IMR-90 (cell line): ENCODE measurements at regions not wholly inside any gene's neighbourhood (a gene's known extent, or its start where the extent isn't known, plus 50 kb on each side); places are given as distances from the start of the nearest gene placed in this dataset.

Experiments
- ATAC-seq: fragments of 200-7000 bp; cut with Tn5 transposase; 2 replicates; pipeline ENCODE4 v1.9.1; 2020; ENCODE audit warnings: low read depth, mild to moderate bottlenecking, moderate library complexity
- BruUV-seq: library from RNA; stranded (reverse); fragments of 400-500 nt; replicated peaks from 2 replicates; lab custom pipeline; 2021; lab: Mats Ljungman, UMichigan
- CTCF ChIA-PET: fragments of 300-600 bp; formaldehyde crosslinking; extraction: SDS; loops from one replicate; lab custom pipeline; 2021; ENCODE audit warnings: antibody characterized with exemption; lab: Yijun Ruan, JAX
- POLR2A ChIA-PET: fragments of 300-600 bp; sonication (Branson Sonifier 250); formaldehyde crosslinking; loops from one replicate; lab custom pipeline; 2022; ENCODE audit warnings: antibody characterized with exemption; ENCODE audit not compliant: unreplicated experiment; lab: Charles Lee
- DNase-seq: peaks from one replicate; pipeline ENCODE4 v3.0.0; 2013
- H2AFZ ChIP-seq: replicated peaks from 2 replicates; pipeline ENCODE3; 2013; ENCODE audit warnings: low read length, mild to moderate bottlenecking; ENCODE audit not compliant: poor library complexity
- H2AK5ac ChIP-seq: 2 replicates; pipeline ENCODE4 v1.6.1; 2013; ENCODE audit warnings: low read depth, low read length, inconsistent platforms
- H2AK9ac ChIP-seq: replicated peaks from 2 replicates; pipeline ENCODE3; 2013; ENCODE audit warnings: mild to moderate bottlenecking, low read depth, low read length, moderate library complexity; ENCODE audit not compliant: poor library complexity
- H2BK120ac ChIP-seq: 2 replicates; pipeline ENCODE4 v1.6.1; 2013; ENCODE audit warnings: low read depth, low read length, inconsistent platforms
- H2BK15ac ChIP-seq: 3 replicates; pipeline ENCODE4 v1.6.1; 2013; ENCODE audit warnings: low read depth, low read length, inconsistent platforms
- H2BK20ac ChIP-seq: 2 replicates; pipeline ENCODE4 v1.6.1; 2013; ENCODE audit warnings: low read depth, mild to moderate bottlenecking, inconsistent platforms, low read length, moderate library complexity
- H2BK5ac ChIP-seq: 2 replicates; pipeline ENCODE4 v1.6.1; 2013; ENCODE audit warnings: mild to moderate bottlenecking, low read depth, low read length, inconsistent platforms; ENCODE audit not compliant: poor library complexity, severe bottlenecking
- H3K14ac ChIP-seq: replicated peaks from 2 replicates; pipeline ENCODE4 v1.6.1; 2013; ENCODE audit warnings: low read depth, low read length, inconsistent platforms
- H3K18ac ChIP-seq: 2 replicates; pipeline ENCODE4 v1.6.1; 2013; ENCODE audit warnings: low read depth, low read length, control low read depth
- H3K23ac ChIP-seq: 2 replicates; pipeline ENCODE4 v1.6.1; 2013; ENCODE audit warnings: low read depth, low read length, inconsistent platforms
- H3K27ac ChIP-seq: 2 replicates; pipeline ENCODE4 v1.5.1; 2013; ENCODE audit warnings: mild to moderate bottlenecking, control low read depth, low read length; ENCODE audit not compliant: insufficient read depth
- H3K27me3 ChIP-seq: 2 replicates; pipeline ENCODE4 v1.6.1; 2013; ENCODE audit warnings: low read length; ENCODE audit not compliant: control insufficient read depth, insufficient read depth
- H3K36me3 ChIP-seq: 2 replicates; pipeline ENCODE4 v1.6.1; 2013; ENCODE audit warnings: low read length, mixed read lengths; ENCODE audit not compliant: control insufficient read depth, insufficient read depth
- H3K4ac ChIP-seq: 2 replicates; pipeline ENCODE4 v1.6.1; 2013; ENCODE audit warnings: low read depth, low read length, inconsistent platforms
- H3K4me1 ChIP-seq: 2 replicates; pipeline ENCODE4 v1.6.1; 2013; ENCODE audit warnings: low read length, mixed read lengths; ENCODE audit not compliant: control insufficient read depth, insufficient read depth
- H3K4me2 ChIP-seq: 2 replicates; pipeline ENCODE4 v1.6.1; 2013; ENCODE audit warnings: low read depth, mild to moderate bottlenecking, control low read depth, low read length, moderate library complexity
- H3K4me3 ChIP-seq: 2 replicates; pipeline ENCODE4 v1.5.1; 2013; ENCODE audit warnings: low read depth, mild to moderate bottlenecking, control low read depth, low read length, moderate library complexity; ENCODE audit not compliant: insufficient read depth
- H3K56ac ChIP-seq: 2 replicates; pipeline ENCODE4 v1.6.1; 2013; ENCODE audit warnings: low read length, inconsistent platforms; ENCODE audit not compliant: insufficient read depth; ENCODE audit errors: extremely low read depth
- H3K79me1 ChIP-seq, 2 experiments: 2 replicates each; pipeline ENCODE4 v1.6.1; 2013; ENCODE audit warnings: low read length in 2 of 2, inconsistent platforms in 1 of 2, low read depth in 1 of 2
- H3K9ac ChIP-seq: 2 replicates; pipeline ENCODE4 v1.6.1; 2013; ENCODE audit warnings: low read depth, low read length, control low read depth
- H3K9me1 ChIP-seq: 2 replicates; pipeline ENCODE4 v1.6.1; 2013; ENCODE audit warnings: low read length, inconsistent platforms; ENCODE audit not compliant: insufficient read depth
- H3K9me3 ChIP-seq: 2 replicates; pipeline ENCODE4 v1.6.1; 2013; ENCODE audit warnings: low read length; ENCODE audit not compliant: control insufficient read depth, insufficient read depth
- H4K20me1 ChIP-seq: 2 replicates; pipeline ENCODE4 v1.6.1; 2013; ENCODE audit warnings: low read length, inconsistent platforms; ENCODE audit not compliant: insufficient read depth
- H4K5ac ChIP-seq: 2 replicates; pipeline ENCODE4 v1.6.1; 2013; ENCODE audit warnings: mild to moderate bottlenecking, low read depth, low read length, control low read depth
- H4K8ac ChIP-seq, 2 experiments: 2 replicates each; pipeline ENCODE4 v1.6.1; 2013; ENCODE audit warnings: low read depth in 2 of 2, low read length in 2 of 2, control low read depth in 1 of 2, inconsistent platforms in 1 of 2
- H4K91ac ChIP-seq: 2 replicates; pipeline ENCODE4 v1.6.1; 2013; ENCODE audit warnings: low read depth, low read length, inconsistent platforms; ENCODE audit not compliant: insufficient read depth
- BHLHE40 ChIP-seq: fragments of 150-350 bp; IDR thresholded peaks from 2 replicates; pipeline ENCODE4 v1.6.1; 2016; ENCODE audit warnings: mild to moderate bottlenecking, low read depth, low read length
- CEBPB ChIP-seq: IDR thresholded peaks from 2 replicates; pipeline ENCODE4 v1.6.1; 2012; ENCODE audit warnings: low read depth, low read length, improper control_type of control experiment
- CHD1 ChIP-seq: IDR thresholded peaks from 2 replicates; pipeline ENCODE4 v1.6.1; 2012; ENCODE audit warnings: low read depth, low read length, improper control_type of control experiment
- FOS ChIP-seq: fragments of 150-350 bp; IDR thresholded peaks from 2 replicates; pipeline ENCODE4 v1.6.1; 2016; ENCODE audit warnings: low read depth, low read length
- MAFK ChIP-seq: IDR thresholded peaks from 2 replicates; pipeline ENCODE4 v1.6.1; 2012; ENCODE audit warnings: low read depth, low read length, improper control_type of control experiment
- MAZ ChIP-seq: IDR thresholded peaks from 2 replicates; pipeline ENCODE4 v1.6.1; 2012; ENCODE audit warnings: low read depth, mild to moderate bottlenecking, low read length, improper control_type of control experiment, moderate library complexity, borderline replicate concordance
- MXI1 ChIP-seq: IDR thresholded peaks from 2 replicates; pipeline ENCODE4 v1.6.1; 2012; ENCODE audit warnings: low read depth, mild to moderate bottlenecking, low read length, moderate library complexity, borderline replicate concordance
- NFE2L2 ChIP-seq: fragments of 150-350 bp; IDR thresholded peaks from 2 replicates; pipeline ENCODE4 v1.6.1; 2016; ENCODE audit warnings: low read depth, mild to moderate bottlenecking, low read length
- POLR2A ChIP-seq: IDR thresholded peaks from 2 replicates; pipeline ENCODE4 v1.6.1; 2012; ENCODE audit warnings: mild to moderate bottlenecking, low read depth, low read length
- RAD21 ChIP-seq: IDR thresholded peaks from 2 replicates; pipeline ENCODE4 v1.6.1; 2012; ENCODE audit warnings: low read length, improper control_type of control experiment
- RCOR1 ChIP-seq: IDR thresholded peaks from 2 replicates; pipeline ENCODE4 v1.6.1; 2012; ENCODE audit warnings: mild to moderate bottlenecking, low read length, improper control_type of control experiment; ENCODE audit not compliant: insufficient replicate concordance
- RFX5 ChIP-seq: IDR thresholded peaks from 2 replicates; pipeline ENCODE4 v1.8.0; 2012; ENCODE audit warnings: low read depth, mild to moderate bottlenecking, low read length, moderate library complexity
- SMC3 ChIP-seq: fragments of 150-350 bp; IDR thresholded peaks from 2 replicates; pipeline ENCODE4 v1.6.1; 2016; ENCODE audit warnings: low read depth, mild to moderate bottlenecking, antibody characterized with exemption, low read length, moderate library complexity
- WGBS, 2 experiments: methylation state at CpG; one replicate each; pipeline versions ENCODE4 v1.1.5 to v1.1.7; 2013; ENCODE audit warnings: missing lambda C conversion rate in 2 of 2; ENCODE audit not compliant: insufficient read length in 1 of 2; ENCODE audit errors: extremely low coverage in 2 of 2; 5-methylcytosine and 5-hydroxymethylcytosine counted together
- dilution Hi-C: fragments of 300-500 bp; cut with HindIII; formaldehyde crosslinking; loops from one replicate; pipeline ENCODE4 v1.14.3; 2018; ENCODE audit warnings: low sequenced_read_pairs; ENCODE audit not compliant: unreplicated experiment
- in situ Hi-C: fragments of 300-500 bp; cut with MboI; formaldehyde crosslinking; loops from 3 replicates; pipeline ENCODE4 v1.14.3; 2019; ENCODE audit warnings: low sequenced_read_pairs, inconsistent platforms, mixed read lengths
- intact Hi-C: fragments of 100-400 bp; cut with micrococcal nuclease; formaldehyde crosslinking; loops from 2 replicates; pipeline ENCODE4 v1.10.0; 2022
- TF ChIP-seq, protein P1 (sequence below): fragments of 150-350 bp; IDR thresholded peaks from 2 replicates; pipeline ENCODE4 v1.6.1; 2017; ENCODE audit warnings: mild to moderate bottlenecking, antibody characterized with exemption, low read length, low read depth
- TF ChIP-seq, protein P2 (sequence below): fragments of 150-350 bp; IDR thresholded peaks from 2 replicates; pipeline ENCODE4 v1.6.1; 2016; ENCODE audit warnings: low read depth, mild to moderate bottlenecking, low read length, moderate library complexity, borderline replicate concordance
- TF ChIP-seq, protein P3 (sequence below): conservative IDR thresholded peaks from 2 replicates; pipeline ENCODE4 v1.5.1; 2012; ENCODE audit warnings: mild to moderate bottlenecking, low read depth, low read length, improper control_type of control experiment

DNA sequence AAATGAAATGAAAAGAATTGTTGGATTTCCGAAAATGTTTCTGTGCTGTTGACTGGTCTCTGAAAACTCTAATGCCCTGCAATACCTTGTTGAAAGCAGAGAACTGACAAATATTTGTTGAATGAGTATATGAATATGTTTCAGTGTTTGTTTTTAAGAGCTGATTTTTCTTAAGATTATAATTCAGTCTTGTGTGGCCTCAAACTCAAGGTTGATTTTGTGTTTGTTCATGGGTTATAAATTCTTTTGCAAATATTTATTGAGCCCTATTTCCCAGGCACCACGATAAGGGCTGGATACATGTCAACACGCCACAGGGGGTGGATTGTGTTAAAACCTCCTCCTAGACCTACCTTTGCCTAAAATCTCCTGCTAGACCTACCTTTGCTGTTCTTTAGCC lies 203.9 kb upstream of the PLPP4 start:
- Histone ChIP-seq H3K14ac (no peak overlapping the region), H2AK5ac (no peak overlapping the region), H3K4me2 (no peak overlapping the region), H3K4ac (no peak overlapping the region), H2BK120ac (no peak overlapping the region), H3K36me3 (no peaks in the 10 kb centered on the region), H2BK5ac (no peak overlapping the region), H3K79me1 (no peaks in the 10 kb centered on the region), H3K9ac (no peak overlapping the region), H3K27ac (no peak overlapping the region), H3K56ac (no peak overlapping the region), H4K20me1 (no peaks in the 10 kb centered on the region), H3K9me3 (peaks cover 6% of the 10 kb centered on the region), H4K91ac (no peak overlapping the region), H2BK15ac (no peak overlapping the region), H4K5ac (no peak overlapping the region), H2AFZ (no peak overlapping the region), H2AK9ac (no peak overlapping the region), H4K8ac (no peak overlapping the region), H2BK20ac (no peak overlapping the region), H3K4me1 (no peaks in the 10 kb centered on the region), H3K23ac (no peak overlapping the region), H3K9me1 (no peaks in the 10 kb centered on the region), H3K27me3 (no peaks in the 10 kb centered on the region), H3K18ac (no peak overlapping the region), H3K4me3 (no peak overlapping the region)
- BruUV-seq, result no TSS peak
- CTCF ChIA-PET, result no interaction called here
- WGBS, 2 experiments, result no CpG with 5 or more reads among the region's 3 CpGs
- dilution Hi-C loops, result no loop called here
- intact Hi-C loops, result no loop called here
- ATAC-seq (no peak), DNase-seq (no peak)
- in situ Hi-C loops, result no loop called here
- TF ChIP-seq MAZ (no peak), RFX5 (no peak), MXI1 (no peak), MAFK (no peak), POLR2A (no peak), CHD1 (no peak), RCOR1 (no peak), SMC3 (no peak), CEBPB (no peak), FOS (no peak), BHLHE40 (no peak), RAD21 (no peak), NFE2L2 (no peak)
- TF ChIP-seq, protein P1, sequence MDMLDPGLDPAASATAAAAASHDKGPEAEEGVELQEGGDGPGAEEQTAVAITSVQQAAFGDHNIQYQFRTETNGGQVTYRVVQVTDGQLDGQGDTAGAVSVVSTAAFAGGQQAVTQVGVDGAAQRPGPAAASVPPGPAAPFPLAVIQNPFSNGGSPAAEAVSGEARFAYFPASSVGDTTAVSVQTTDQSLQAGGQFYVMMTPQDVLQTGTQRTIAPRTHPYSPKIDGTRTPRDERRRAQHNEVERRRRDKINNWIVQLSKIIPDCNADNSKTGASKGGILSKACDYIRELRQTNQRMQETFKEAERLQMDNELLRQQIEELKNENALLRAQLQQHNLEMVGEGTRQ, result no peak
- TF ChIP-seq, protein P2, sequence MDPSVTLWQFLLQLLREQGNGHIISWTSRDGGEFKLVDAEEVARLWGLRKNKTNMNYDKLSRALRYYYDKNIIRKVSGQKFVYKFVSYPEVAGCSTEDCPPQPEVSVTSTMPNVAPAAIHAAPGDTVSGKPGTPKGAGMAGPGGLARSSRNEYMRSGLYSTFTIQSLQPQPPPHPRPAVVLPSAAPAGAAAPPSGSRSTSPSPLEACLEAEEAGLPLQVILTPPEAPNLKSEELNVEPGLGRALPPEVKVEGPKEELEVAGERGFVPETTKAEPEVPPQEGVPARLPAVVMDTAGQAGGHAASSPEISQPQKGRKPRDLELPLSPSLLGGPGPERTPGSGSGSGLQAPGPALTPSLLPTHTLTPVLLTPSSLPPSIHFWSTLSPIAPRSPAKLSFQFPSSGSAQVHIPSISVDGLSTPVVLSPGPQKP, result no peak
- TF ChIP-seq, protein P3, sequence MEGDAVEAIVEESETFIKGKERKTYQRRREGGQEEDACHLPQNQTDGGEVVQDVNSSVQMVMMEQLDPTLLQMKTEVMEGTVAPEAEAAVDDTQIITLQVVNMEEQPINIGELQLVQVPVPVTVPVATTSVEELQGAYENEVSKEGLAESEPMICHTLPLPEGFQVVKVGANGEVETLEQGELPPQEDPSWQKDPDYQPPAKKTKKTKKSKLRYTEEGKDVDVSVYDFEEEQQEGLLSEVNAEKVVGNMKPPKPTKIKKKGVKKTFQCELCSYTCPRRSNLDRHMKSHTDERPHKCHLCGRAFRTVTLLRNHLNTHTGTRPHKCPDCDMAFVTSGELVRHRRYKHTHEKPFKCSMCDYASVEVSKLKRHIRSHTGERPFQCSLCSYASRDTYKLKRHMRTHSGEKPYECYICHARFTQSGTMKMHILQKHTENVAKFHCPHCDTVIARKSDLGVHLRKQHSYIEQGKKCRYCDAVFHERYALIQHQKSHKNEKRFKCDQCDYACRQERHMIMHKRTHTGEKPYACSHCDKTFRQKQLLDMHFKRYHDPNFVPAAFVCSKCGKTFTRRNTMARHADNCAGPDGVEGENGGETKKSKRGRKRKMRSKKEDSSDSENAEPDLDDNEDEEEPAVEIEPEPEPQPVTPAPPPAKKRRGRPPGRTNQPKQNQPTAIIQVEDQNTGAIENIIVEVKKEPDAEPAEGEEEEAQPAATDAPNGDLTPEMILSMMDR, result no peak
- POLR2A ChIA-PET, result no interaction called here
